ENCODE measurements at regions not wholly inside any gene's neighbourhood (a gene's known extent, or its start where the extent isn't known, plus 50 kb on each side); places are given as distances from the start of the nearest gene placed in this dataset.

- intact Hi-C loops (cut with micrococcal nuclease) = no loop called here
- CTCF ChIA-PET = no interaction called here
- no peak for ATAC-seq (ENCODE audit: low read depth)
- TF ChIP-seq NFE2L2 (IDR thresholded peaks at IDR 0.05; ENCODE audit: low read depth, low read length) (no peak), SMC3 (IDR thresholded peaks at IDR 0.05; ENCODE audit: low read depth, low read length) (no peak), USF2 (IDR thresholded peaks at IDR 0.05; ENCODE audit: low read depth, low read length) (no peak), ELK1 (IDR thresholded peaks at IDR 0.05; ENCODE audit: borderline replicate concordance, low read depth, low read length) (no peak), CHD1 (IDR thresholded peaks at IDR 0.05; ENCODE audit: low read depth, low read length) (no peak), MAZ (IDR thresholded peaks at IDR 0.05; ENCODE audit: borderline replicate concordance, low read depth, low read length) (no peak), RCOR1 (IDR thresholded peaks at IDR 0.05; ENCODE audit: insufficient replicate concordance, low read length) (no peak), RAD21 (IDR thresholded peaks at IDR 0.05; ENCODE audit: low read length) (no peak), CTCF (conservative IDR thresholded peaks at IDR 0.05; ENCODE audit: low read depth, low read length) (no peak), MAFK (IDR thresholded peaks at IDR 0.05; ENCODE audit: low read depth, low read length) (no peak), POLR2A (IDR thresholded peaks at IDR 0.05; ENCODE audit: low read depth, low read length) (no peak), RFX5 (IDR thresholded peaks at IDR 0.05; ENCODE audit: low read depth, low read length) (no peak), CEBPB (IDR thresholded peaks at IDR 0.05; ENCODE audit: low read depth, low read length) (no peak), BHLHE40 (IDR thresholded peaks at IDR 0.05; ENCODE audit: low read depth, low read length) (no peak), FOS (IDR thresholded peaks at IDR 0.05; ENCODE audit: low read depth, low read length) (no peak)
Measured at GRCh38 chr5:90020575-90021538, 388.7 kb downstream of the CETN3 start.

More at GRCh38 chr5:90020575-90021538, 388.7 kb downstream of the CETN3 start:
- no peaks in the 10 kb centered on the region for H3K36me3 ChIP-seq (ENCODE audit: control insufficient read depth, insufficient read depth, low read length)
- H3K27ac ChIP-seq (ENCODE audit: insufficient read depth, low read length) = no peak overlapping the region
- no peak overlapping the region for H2BK15ac ChIP-seq (ENCODE audit: low read depth, low read length)
- no peaks in the 10 kb centered on the region for H3K79me1 ChIP-seq (ENCODE audit: low read depth in 1 of 2, low read length in 2 of 2)
- no peak overlapping the region for H4K5ac ChIP-seq (ENCODE audit: low read depth, low read length)
- no peak overlapping the region for H2BK120ac ChIP-seq (ENCODE audit: low read depth, low read length)
- H2BK20ac ChIP-seq (ENCODE audit: low read depth, low read length) = no peak overlapping the region
- POLR2A ChIA-PET (ENCODE audit: unreplicated experiment) = no interaction called here
- H4K20me1 ChIP-seq (ENCODE audit: insufficient read depth, low read length) = no peaks in the 10 kb centered on the region
- peak; percentile 58 for DNase-seq
- H3K4ac ChIP-seq (ENCODE audit: low read depth, low read length) = no peak overlapping the region
- H2AK5ac ChIP-seq (ENCODE audit: low read depth, low read length) = no peak overlapping the region
- H3K9me3 ChIP-seq (ENCODE audit: control insufficient read depth, insufficient read depth, low read length) = no peaks in the 10 kb centered on the region
- no peak overlapping the region for H2AFZ ChIP-seq (replicated peaks; ENCODE audit: low read length, poor library complexity)
- no peak overlapping the region for H3K18ac ChIP-seq (ENCODE audit: low read depth, low read length)
- 80% methylated on average over 1 of the region's 5 CpGs; no CpG with 5 or more reads in 1 of the 2 experiments for WGBS, 2 experiments (ENCODE audit: extremely low coverage in 2 of 2, insufficient read length in 1 of 2)
- dilution Hi-C loops (cut with HindIII; ENCODE audit: low sequenced_read_pairs, unreplicated experiment) = no loop called here
- H3K56ac ChIP-seq (ENCODE audit: extremely low read depth, insufficient read depth, low read length) = no peak overlapping the region
- H3K4me2 ChIP-seq (ENCODE audit: low read depth, low read length) = no peak overlapping the region
- in situ Hi-C loops (cut with MboI; ENCODE audit: low sequenced_read_pairs) = no loop called here
- no TSS peak for BruUV-seq (replicated peaks)
- no peak overlapping the region for H4K91ac ChIP-seq (ENCODE audit: insufficient read depth, low read depth, low read length)
- H3K9ac ChIP-seq (ENCODE audit: low read depth, low read length) = no peak overlapping the region
- H2AK9ac ChIP-seq (replicated peaks; ENCODE audit: low read depth, low read length, poor library complexity) = no peak overlapping the region
- no peaks in the 10 kb centered on the region for H3K4me1 ChIP-seq (ENCODE audit: control insufficient read depth, insufficient read depth, low read length)
- H2BK5ac ChIP-seq (ENCODE audit: low read depth, low read length, poor library complexity, severe bottlenecking) = no peak overlapping the region
- H3K14ac ChIP-seq (replicated peaks; ENCODE audit: low read depth, low read length) = no peak overlapping the region
- H3K27me3 ChIP-seq (ENCODE audit: control insufficient read depth, insufficient read depth, low read length) = no peaks in the 10 kb centered on the region
- H3K9me1 ChIP-seq (ENCODE audit: insufficient read depth, low read length) = no peaks in the 10 kb centered on the region
- no peak overlapping the region for H3K23ac ChIP-seq (ENCODE audit: low read depth, low read length)
- H3K4me3 ChIP-seq (ENCODE audit: insufficient read depth, low read depth, low read length) = peak overlapping the region; percentile 31; the same call in 1 of the 2 replicates
- H4K8ac ChIP-seq (ENCODE audit: low read depth in 2 of 2, low read length in 2 of 2) = no peak overlapping the region
